K562 (cell line): ENCODE measurements at regions not wholly inside any gene's neighbourhood (a gene's known extent, or its start where the extent isn't known, plus 50 kb on each side); places are given as distances from the start of the nearest gene placed in this dataset.

Source experiments
- MEIS2 ChIP-seq: fragments of 450-650 bp; IDR thresholded peaks from 2 replicates; pipeline ENCODE4 v1.6.1; 2014; ENCODE audit warnings: mild to moderate bottlenecking; ENCODE audit not compliant: partially characterized antibody
- TF ChIP-seq, protein P1 (sequence below), 2 experiments: fragments of 450-650 bp in 1 of 2; sonication (generic) in 1 of 2; formaldehyde crosslinking in 1 of 2; IDR thresholded peaks; 2 replicates each; pipeline versions ENCODE4 v1.7.1 to v1.9.0; 2016 to 2022; ENCODE audit warnings: inconsistent platforms in 1 of 2, mild to moderate bottlenecking in 1 of 2, missing genetic modification reagents in 1 of 2
- TF ChIP-seq, protein P2 (sequence below), 2 experiments: fragments of 450-650 bp; conservative IDR thresholded peaks; 2 replicates each; pipeline ENCODE4 v1.6.1; 2017; ENCODE audit warnings: mild to moderate bottlenecking in 2 of 2, moderate library complexity in 2 of 2

DNA sequence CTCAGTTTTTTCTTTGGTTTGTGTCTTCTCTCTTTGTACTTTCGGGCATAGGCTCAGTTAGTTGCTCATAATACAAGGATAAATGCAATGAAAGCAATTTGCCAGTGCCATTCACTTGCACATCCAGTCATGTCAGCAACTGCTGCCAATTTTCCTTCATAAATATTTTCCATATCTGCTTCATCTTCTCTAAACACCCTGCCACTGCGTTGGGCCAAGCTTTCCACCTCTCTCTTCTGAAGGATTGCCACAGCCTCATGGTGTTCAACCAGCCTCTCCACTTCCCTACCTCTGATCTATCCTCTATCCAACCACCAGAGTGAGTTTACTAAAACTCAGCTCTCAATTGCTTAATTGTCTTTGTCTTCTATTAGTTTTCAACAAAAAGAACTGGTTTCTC lies 192.5 kb upstream of the ZNF462 start (continued):
- TF ChIP-seq, protein P1, sequence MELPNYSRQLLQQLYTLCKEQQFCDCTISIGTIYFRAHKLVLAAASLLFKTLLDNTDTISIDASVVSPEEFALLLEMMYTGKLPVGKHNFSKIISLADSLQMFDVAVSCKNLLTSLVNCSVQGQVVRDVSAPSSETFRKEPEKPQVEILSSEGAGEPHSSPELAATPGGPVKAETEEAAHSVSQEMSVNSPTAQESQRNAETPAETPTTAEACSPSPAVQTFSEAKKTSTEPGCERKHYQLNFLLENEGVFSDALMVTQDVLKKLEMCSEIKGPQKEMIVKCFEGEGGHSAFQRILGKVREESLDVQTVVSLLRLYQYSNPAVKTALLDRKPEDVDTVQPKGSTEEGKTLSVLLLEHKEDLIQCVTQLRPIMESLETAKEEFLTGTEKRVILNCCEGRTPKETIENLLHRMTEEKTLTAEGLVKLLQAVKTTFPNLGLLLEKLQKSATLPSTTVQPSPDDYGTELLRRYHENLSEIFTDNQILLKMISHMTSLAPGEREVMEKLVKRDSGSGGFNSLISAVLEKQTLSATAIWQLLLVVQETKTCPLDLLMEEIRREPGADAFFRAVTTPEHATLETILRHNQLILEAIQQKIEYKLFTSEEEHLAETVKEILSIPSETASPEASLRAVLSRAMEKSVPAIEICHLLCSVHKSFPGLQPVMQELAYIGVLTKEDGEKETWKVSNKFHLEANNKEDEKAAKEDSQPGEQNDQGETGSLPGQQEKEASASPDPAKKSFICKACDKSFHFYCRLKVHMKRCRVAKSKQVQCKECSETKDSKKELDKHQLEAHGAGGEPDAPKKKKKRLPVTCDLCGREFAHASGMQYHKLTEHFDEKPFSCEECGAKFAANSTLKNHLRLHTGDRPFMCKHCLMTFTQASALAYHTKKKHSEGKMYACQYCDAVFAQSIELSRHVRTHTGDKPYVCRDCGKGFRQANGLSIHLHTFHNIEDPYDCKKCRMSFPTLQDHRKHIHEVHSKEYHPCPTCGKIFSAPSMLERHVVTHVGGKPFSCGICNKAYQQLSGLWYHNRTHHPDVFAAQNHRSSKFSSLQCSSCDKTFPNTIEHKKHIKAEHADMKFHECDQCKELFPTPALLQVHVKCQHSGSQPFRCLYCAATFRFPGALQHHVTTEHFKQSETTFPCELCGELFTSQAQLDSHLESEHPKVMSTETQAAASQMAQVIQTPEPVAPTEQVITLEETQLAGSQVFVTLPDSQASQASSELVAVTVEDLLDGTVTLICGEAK (IDR thresholded peaks at IDR 0.05), result no peak
- TF ChIP-seq, protein P1 (CRISPR knock-in tag; IDR thresholded peaks at IDR 0.05), result no peak
- TF ChIP-seq, protein P2, sequence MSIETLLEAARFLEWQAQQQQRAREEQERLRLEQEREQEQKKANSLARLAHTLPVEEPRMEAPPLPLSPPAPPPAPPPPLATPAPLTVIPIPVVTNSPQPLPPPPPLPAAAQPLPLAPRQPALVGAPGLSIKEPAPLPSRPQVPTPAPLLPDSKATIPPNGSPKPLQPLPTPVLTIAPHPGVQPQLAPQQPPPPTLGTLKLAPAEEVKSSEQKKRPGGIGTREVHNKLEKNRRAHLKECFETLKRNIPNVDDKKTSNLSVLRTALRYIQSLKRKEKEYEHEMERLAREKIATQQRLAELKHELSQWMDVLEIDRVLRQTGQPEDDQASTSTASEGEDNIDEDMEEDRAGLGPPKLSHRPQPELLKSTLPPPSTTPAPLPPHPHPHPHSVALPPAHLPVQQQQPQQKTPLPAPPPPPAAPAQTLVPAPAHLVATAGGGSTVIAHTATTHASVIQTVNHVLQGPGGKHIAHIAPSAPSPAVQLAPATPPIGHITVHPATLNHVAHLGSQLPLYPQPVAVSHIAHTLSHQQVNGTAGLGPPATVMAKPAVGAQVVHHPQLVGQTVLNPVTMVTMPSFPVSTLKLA (conservative IDR thresholded peaks at IDR 0.05), result no peak
- no peak for TF ChIP-seq MEIS2
